Neural crest cell (in vitro differentiated cells): ENCODE measurements at regions not wholly inside any gene's neighbourhood (a gene's known extent, or its start where the extent isn't known, plus 50 kb on each side); places are given as distances from the start of the nearest gene placed in this dataset.

Source experiments
- DNase-seq: peaks from one replicate; pipeline ENCODE4 v3.0.0; 2021; ENCODE audit warnings: low read depth, mixed read lengths, low spot score
- H3K27ac Mint-ChIP-seq: one replicate; pipeline ENCODE4 v1.8.0; 2021; ENCODE audit warnings: mild to moderate bottlenecking, mixed read lengths; ENCODE audit not compliant: unreplicated experiment
- H3K27me3 Mint-ChIP-seq: 2 replicates; pipeline ENCODE4 v1.8.0; 2021; ENCODE audit warnings: low read depth, mild to moderate bottlenecking, mixed read lengths
- H3K36me3 Mint-ChIP-seq: 2 replicates; pipeline ENCODE4 v1.8.0; 2021; ENCODE audit warnings: low read depth, mild to moderate bottlenecking, mixed read lengths
- H3K4me1 Mint-ChIP-seq: 2 replicates; pipeline ENCODE4 v1.8.0; 2021; ENCODE audit warnings: mixed read lengths
- H3K4me3 Mint-ChIP-seq: one replicate; pipeline ENCODE4 v1.8.0; 2021; ENCODE audit warnings: mild to moderate bottlenecking, mixed read lengths
- H3K9me3 Mint-ChIP-seq: 2 replicates; pipeline ENCODE4 v1.8.0; 2021; ENCODE audit warnings: mixed read lengths
- TF ChIP-seq, protein P1 (sequence below): fragments of 200-600 bp; sonication (generic); conservative IDR thresholded peaks from 2 replicates; pipeline ENCODE4 v1.5.0; 2021; ENCODE audit warnings: antibody characterized with exemption, mild to moderate bottlenecking

DNA sequence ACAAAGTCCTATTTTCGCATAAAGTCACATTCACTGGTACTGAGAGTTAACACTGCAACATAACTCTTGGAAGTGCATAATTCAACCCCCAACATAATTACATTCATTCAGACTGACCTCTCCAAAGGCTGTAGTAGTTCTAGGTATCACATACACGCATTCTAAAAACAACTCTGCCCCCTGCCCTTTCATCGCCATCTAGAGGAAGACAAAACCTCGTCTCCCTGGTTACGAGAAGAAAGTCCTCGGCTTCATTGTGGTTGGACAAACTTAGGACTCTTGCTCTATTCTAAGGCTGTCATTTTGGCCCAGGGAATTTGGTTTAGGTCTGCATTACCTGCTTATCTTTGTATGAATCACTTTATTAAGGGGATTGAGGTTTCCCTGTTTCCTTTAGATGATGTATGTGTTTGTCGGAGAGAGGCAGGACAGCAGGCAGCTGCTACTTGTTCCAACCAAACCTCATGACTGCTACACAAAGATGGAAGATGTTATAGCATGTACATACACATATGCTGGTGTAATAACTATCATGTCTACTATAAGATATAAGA lies 215.4 kb upstream of the NRXN1 start:
- Mint-ChIP-seq H3K36me3 (no peaks in the 10 kb centered on the region), H3K4me3 (no peak overlapping the region)

DNA sequence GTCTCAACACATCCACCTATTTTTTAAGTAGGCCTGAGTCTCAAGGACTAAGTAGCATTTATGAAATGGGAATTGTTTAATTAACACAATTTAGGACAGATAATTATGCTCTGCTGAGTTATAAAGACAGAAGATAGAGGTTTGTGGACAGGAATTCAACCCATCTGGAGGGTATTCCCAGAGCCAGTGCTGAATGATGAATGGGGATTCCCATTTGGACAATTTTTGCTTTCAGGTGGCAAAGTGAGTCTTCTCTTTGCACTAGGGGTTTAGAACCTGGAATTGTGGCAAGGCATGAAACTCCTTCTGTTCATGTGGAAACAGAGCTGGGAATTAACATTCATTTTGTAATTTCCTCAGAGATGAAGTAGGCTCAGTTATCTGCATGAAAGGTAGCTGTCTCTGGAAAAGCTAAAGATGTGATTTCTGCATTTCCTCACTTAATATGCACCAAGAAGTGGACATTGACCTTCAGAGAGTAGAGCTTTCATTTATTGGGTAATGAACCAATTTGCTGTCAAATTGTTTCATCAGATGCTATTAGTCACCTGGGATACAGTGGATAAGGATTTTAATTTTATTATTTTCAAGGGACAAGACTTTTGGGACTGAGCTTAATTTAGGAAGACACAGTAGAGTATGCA lies 212.1 kb upstream of the NRXN1 start:
- Mint-ChIP-seq H3K4me3 (no peak overlapping the region), H3K36me3 (no peaks in the 10 kb centered on the region), H3K9me3 (no peaks in the 10 kb centered on the region), H3K4me1 (no peaks in the 10 kb centered on the region), H3K27me3 (no peaks in the 10 kb centered on the region), H3K27ac (no peak overlapping the region)
- no peak for DNase-seq
- TF ChIP-seq, protein P1, sequence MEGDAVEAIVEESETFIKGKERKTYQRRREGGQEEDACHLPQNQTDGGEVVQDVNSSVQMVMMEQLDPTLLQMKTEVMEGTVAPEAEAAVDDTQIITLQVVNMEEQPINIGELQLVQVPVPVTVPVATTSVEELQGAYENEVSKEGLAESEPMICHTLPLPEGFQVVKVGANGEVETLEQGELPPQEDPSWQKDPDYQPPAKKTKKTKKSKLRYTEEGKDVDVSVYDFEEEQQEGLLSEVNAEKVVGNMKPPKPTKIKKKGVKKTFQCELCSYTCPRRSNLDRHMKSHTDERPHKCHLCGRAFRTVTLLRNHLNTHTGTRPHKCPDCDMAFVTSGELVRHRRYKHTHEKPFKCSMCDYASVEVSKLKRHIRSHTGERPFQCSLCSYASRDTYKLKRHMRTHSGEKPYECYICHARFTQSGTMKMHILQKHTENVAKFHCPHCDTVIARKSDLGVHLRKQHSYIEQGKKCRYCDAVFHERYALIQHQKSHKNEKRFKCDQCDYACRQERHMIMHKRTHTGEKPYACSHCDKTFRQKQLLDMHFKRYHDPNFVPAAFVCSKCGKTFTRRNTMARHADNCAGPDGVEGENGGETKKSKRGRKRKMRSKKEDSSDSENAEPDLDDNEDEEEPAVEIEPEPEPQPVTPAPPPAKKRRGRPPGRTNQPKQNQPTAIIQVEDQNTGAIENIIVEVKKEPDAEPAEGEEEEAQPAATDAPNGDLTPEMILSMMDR = no peak

More for the DNA sequence above, 215.4 kb upstream of the NRXN1 start:
- Mint-ChIP-seq H3K27ac (no peak overlapping the region), H3K27me3 (no peaks in the 10 kb centered on the region), H3K9me3 (no peaks in the 10 kb centered on the region), H3K4me1 (no peaks in the 10 kb centered on the region)
- TF ChIP-seq, protein P1 = no peak
- DNase-seq = no peak

DNA sequence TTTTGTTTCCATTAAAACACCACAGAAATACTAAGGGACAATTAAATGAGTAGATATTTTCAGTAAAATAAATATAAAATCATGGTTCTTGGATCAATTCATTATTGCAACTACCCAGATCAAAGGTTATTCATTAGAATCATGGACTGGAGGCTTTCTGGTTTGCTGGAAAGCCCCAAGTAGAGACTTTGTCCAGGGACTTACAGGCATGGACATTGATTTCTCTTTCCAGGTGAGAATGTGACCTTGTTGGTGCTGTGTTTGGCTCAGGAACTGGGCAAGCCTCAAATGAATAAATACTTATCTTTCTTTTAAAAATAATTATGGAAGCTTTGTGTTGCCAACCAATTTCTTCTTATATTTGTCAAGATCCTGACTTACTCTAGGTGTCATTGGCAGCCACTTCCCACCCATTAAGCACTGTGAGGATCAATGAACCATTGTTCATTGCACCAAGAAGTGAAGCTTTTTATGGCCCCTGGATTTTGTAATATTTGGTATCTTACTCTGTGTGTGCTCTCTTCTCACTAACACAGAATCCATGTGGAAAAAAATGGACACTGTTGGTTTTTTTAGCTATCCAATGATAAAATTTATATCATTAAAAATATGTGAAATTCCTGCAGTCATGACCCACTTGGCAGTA lies 205.8 kb upstream of the NRXN1 start:
- H3K4me3 Mint-ChIP-seq = no peak overlapping the region
- H3K4me1 Mint-ChIP-seq = no peaks in the 10 kb centered on the region
- peaks cover 12% of the 10 kb centered on the region for H3K9me3 Mint-ChIP-seq
- no peaks in the 10 kb centered on the region for H3K27me3 Mint-ChIP-seq
- no peak for DNase-seq
- H3K27ac Mint-ChIP-seq = no peak overlapping the region
- TF ChIP-seq, protein P1 = no peak
- H3K36me3 Mint-ChIP-seq = peaks cover 9% of the 10 kb centered on the region

DNA sequence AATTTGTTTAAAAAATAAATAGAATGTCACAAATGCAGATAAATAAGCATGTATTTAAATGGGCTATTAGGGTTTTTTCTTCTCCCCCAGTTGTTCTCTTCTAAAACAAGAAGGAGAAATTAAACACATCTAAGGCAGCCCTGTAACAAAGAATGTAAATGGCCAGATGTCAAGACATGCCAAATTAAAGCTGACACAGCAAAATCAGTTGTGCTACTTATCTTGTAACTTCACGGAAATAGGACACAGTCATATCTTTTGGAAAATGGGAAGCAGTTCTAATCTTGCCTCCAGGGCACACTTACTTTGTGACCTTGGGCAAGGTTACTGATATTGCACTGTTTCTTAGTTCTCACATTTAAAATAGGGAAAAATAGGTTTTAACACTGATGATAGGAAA lies 200.1 kb upstream of the NRXN1 start:
- Mint-ChIP-seq H3K4me3 (no peak overlapping the region), H3K36me3 (peaks cover 9% of the 10 kb centered on the region), H3K27me3 (no peaks in the 10 kb centered on the region), H3K27ac (no peak overlapping the region), H3K9me3 (peaks cover 17% of the 10 kb centered on the region), H3K4me1 (peaks cover 10% of the 10 kb centered on the region)
- TF ChIP-seq, protein P1 = no peak
- DNase-seq = no peak

DNA sequence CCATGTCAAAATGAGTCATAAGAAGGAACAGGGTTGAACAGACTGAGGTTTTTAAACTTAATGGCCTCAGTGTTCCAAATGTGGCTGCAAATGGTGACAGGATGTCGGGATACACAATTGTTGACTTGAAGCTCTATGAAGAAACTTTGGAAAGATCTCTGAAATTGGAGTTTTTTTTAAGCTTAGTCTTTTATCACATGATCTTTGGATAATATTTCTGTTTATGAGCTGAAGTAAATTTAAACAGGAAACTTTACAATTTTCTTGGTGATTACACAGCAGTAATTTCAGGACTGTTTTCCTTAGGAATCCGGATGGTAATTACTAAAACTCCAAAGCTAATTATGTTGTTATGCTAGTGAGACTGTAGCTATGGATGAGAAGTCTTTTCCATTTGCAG lies 199.1 kb upstream of the NRXN1 start:
- TF ChIP-seq, protein P1 = no peak
- peaks cover 17% of the 10 kb centered on the region for H3K9me3 Mint-ChIP-seq

More for the DNA sequence above, 199.1 kb upstream of the NRXN1 start:
- Mint-ChIP-seq H3K27me3 (no peaks in the 10 kb centered on the region), H3K27ac (peak overlapping the region; percentile 5), H3K4me3 (no peak overlapping the region), H3K4me1 (peaks cover 10% of the 10 kb centered on the region), H3K36me3 (peaks cover 9% of the 10 kb centered on the region)
- DNase-seq = no peak
